Psoas muscle (tissue), 7 donors: ENCODE measurements at regions not wholly inside any gene's neighbourhood (a gene's known extent, or its start where the extent isn't known, plus 50 kb on each side); places are given as distances from the start of the nearest gene placed in this dataset.
"Not testable (repeated sequence)": the region's sequence is repeated elsewhere in the genome, so short reads cannot be mapped to it uniquely, and the experiment has no call there.

Experiments
- ATAC-seq, 4 donors: fragments of 200-7000 bp; cut with Tn5 transposase; one replicate each; pipeline ENCODE4 v1.9.1; 2020; ENCODE audit warnings: moderate library complexity in 3 of 4, mild to moderate bottlenecking in 2 of 4
- DNase-seq, 2 donors: peaks; one replicate each; pipeline ENCODE4 v3.0.0-alpha.2; 2020
- H3K27ac ChIP-seq: fragments of 200-600 bp; one replicate; pipeline ENCODE4 v1.8.0; 2022
- H3K27me3 ChIP-seq, 3 donors: fragments of 200-600 bp in 1 of 3; one replicate each; pipeline versions ENCODE4 v1.6.1 to v1.8.0; 2013 to 2022; ENCODE audit warnings: low read length in 2 of 3, mild to moderate bottlenecking in 2 of 3, moderate library complexity in 1 of 3; ENCODE audit not compliant: insufficient read depth in 3 of 3
- H3K36me3 ChIP-seq, 2 donors: fragments of 200-600 bp in 1 of 2; one replicate each; pipeline versions ENCODE4 v1.6.1 to v1.8.0; 2013 to 2022; ENCODE audit warnings: low read depth in 1 of 2, mild to moderate bottlenecking in 1 of 2, moderate library complexity in 1 of 2; ENCODE audit not compliant: insufficient read depth in 1 of 2
- H3K4me1 ChIP-seq: fragments of 200-600 bp; one replicate; pipeline ENCODE4 v1.8.0; 2022
- H3K4me3 ChIP-seq: fragments of 200-600 bp; one replicate; pipeline ENCODE4 v1.8.0; 2022; ENCODE audit warnings: mild to moderate bottlenecking
- H3K9me3 ChIP-seq: fragments of 200-600 bp; one replicate; pipeline ENCODE4 v1.8.0; 2022
- CTCF ChIP-seq: fragments of 200-600 bp; IDR thresholded peaks from one replicate; pipeline ENCODE4 v1.8.0; 2022; ENCODE audit warnings: antibody characterized with exemption
- WGBS, 3 donors: extraction: QIAGEN DNeasy Blood & Tissue Kit; methylation state at CpG; one replicate each; pipeline versions ENCODE4 v1.1.6 to v1.1.7; 2013; 5-methylcytosine and 5-hydroxymethylcytosine counted together
- intact Hi-C, 2 donors: fragments of 100-400 bp; cut with DNase I; formaldehyde crosslinking; loops; one replicate each; pipeline versions ENCODE4 v1.11.0 to v1.14.2; 2022
- donor health status: healthy with polysubstance abuse.
- donor health status: DM: no; HTN: no; CAD: no; lungs with moderate emphysema.
- donor health status: Bipolar disorder and iron deficiency.
- donor health status: healthy.
- donor health status: DM: yes; HTN: yes; CAD: no.
- donor health status: DM: no; HTN: no; CAD: no.
- donor health status: DM: yes; HTN: yes; CAD: no.

GRCh38 chr3:5607581-5607980 lies 420.1 kb downstream of the EDEM1 start:
- no peak for DNase-seq
- ATAC-seq, result no peak
- no peaks in the 10 kb centered on the region for H3K36me3 ChIP-seq
- H3K27me3 ChIP-seq, result no peaks in the 10 kb centered on the region
- no peaks in the 10 kb centered on the region for H3K4me1 ChIP-seq
- no peak overlapping the region for H3K27ac ChIP-seq
- intact Hi-C loops, result no loop called here
- H3K9me3 ChIP-seq, result no peaks in the 10 kb centered on the region
- 46 to 70% (median 58%) methylated on average over 1 of the region's 1 CpG for WGBS, 3 donors
- TF ChIP-seq CTCF, result no peak
- H3K4me3 ChIP-seq, result no peak overlapping the region

- WGBS, 3 donors, result 80 to 87% (median 83%) methylated on average over 4 of the region's 4 CpGs
- intact Hi-C loops, DNase-seq: not testable (repeated sequence)
Observed at GRCh38 chr3:5608971-5609370, 421.5 kb downstream of the EDEM1 start.

GRCh38 chr3:5613599-5613998 lies 426.1 kb downstream of the EDEM1 start:
- no peak for ATAC-seq
- Histone ChIP-seq H3K4me3 (no peak overlapping the region), H3K27ac (no peak overlapping the region), H3K36me3 (no peaks in the 10 kb centered on the region), H3K4me1 (no peaks in the 10 kb centered on the region), H3K9me3 (no peaks in the 10 kb centered on the region), H3K27me3 (no peaks in the 10 kb centered on the region)
- WGBS, 3 donors, result 46 to 57% (median 56%) methylated on average over 3 of the region's 3 CpGs
- no peak for DNase-seq
- intact Hi-C loops, result no loop called here
- TF ChIP-seq CTCF, result no peak

More at GRCh38 chr3:5608971-5609370, 421.5 kb downstream of the EDEM1 start:
- not testable (repeated sequence) for H3K36me3 ChIP-seq, H3K4me1 ChIP-seq, ATAC-seq, H3K9me3 ChIP-seq, H3K4me3 ChIP-seq, H3K27me3 ChIP-seq, H3K27ac ChIP-seq

GRCh38 chr3:5616873-5617272 lies 429.4 kb downstream of the EDEM1 start:
- 68 to 75% (median 71%) methylated on average over 4 of the region's 4 CpGs for WGBS, 3 donors
- TF ChIP-seq CTCF, result no peak
- intact Hi-C loops, result no loop called here

GRCh38 chr3:5618170-5618569 lies 430.7 kb downstream of the EDEM1 start:
- intact Hi-C loops, result no loop called here
- ATAC-seq (no peak), DNase-seq (no peak)
- Histone ChIP-seq H3K4me1 (no peaks in the 10 kb centered on the region), H3K36me3 (no peaks in the 10 kb centered on the region), H3K9me3 (peaks cover under 1% of the 10 kb centered on the region), H3K4me3 (no peak overlapping the region), H3K27me3 (no peaks in the 10 kb centered on the region), H3K27ac (no peak overlapping the region)
- no peak for TF ChIP-seq CTCF

More at GRCh38 chr3:5616873-5617272, 429.4 kb downstream of the EDEM1 start:
- no peak for ATAC-seq
- Histone ChIP-seq H3K36me3 (no peaks in the 10 kb centered on the region), H3K27me3 (no peaks in the 10 kb centered on the region), H3K4me1 (no peaks in the 10 kb centered on the region), H3K27ac (no peak overlapping the region), H3K4me3 (no peak overlapping the region), H3K9me3 (no peaks in the 10 kb centered on the region)
- DNase-seq, result no peak
